SK-N-SH (cell line): ENCODE measurements at regions not wholly inside any gene's neighbourhood (a gene's known extent, or its start where the extent isn't known, plus 50 kb on each side); places are given as distances from the start of the nearest gene placed in this dataset.

Experiments
- CTCF ChIA-PET: fragments of 300-600, 350-600 bp; formaldehyde crosslinking; extraction: SDS; loops from one replicate; lab custom pipeline; 2021; lab: Yijun Ruan, JAX
- POLR2A ChIA-PET: fragments of 350-600 bp; sonication (Branson Sonifier 250); formaldehyde crosslinking; extraction: SDS; loops from one replicate; lab custom pipeline; 2020; ENCODE audit warnings: antibody characterized with exemption, inconsistent platforms; lab: Yijun Ruan, JAX
- DNase-seq: peaks from one replicate; pipeline ENCODE4 v3.0.0; 2012
- H2AFZ ChIP-seq: fragments of 200-600 bp; sonication (generic); 2 replicates; pipeline ENCODE4 v1.8.1; 2016; ENCODE audit warnings: antibody characterized with exemption, mild to moderate bottlenecking, low read depth
- H3F3A ChIP-seq: fragments of 200-600 bp; sonication (generic); replicated peaks from 2 replicates; pipeline ENCODE3; 2016; ENCODE audit warnings: antibody characterized with exemption, mild to moderate bottlenecking; ENCODE audit not compliant: insufficient read depth
- H3K27ac ChIP-seq, 2 experiments: fragments of 200-500 bp in 1 of 2; fragments of 200-600 bp in 1 of 2; sonication (Bioruptor generic) in 1 of 2; sonication (generic), shearing (Covaris generic) in 1 of 2; 2 replicates each; pipeline versions ENCODE4 v1.5.1 to v1.6.1; 2014 to 2016; ENCODE audit warnings: low read depth in 2 of 2, inconsistent platforms in 1 of 2, low read length in 1 of 2, mild to moderate bottlenecking in 1 of 2, mixed read lengths in 1 of 2
- H3K27me3 ChIP-seq: fragments of 200-600 bp; sonication (generic), shearing (Covaris generic); 2 replicates; pipeline ENCODE4 v1.6.1; 2016; ENCODE audit warnings: mixed run types; ENCODE audit not compliant: insufficient read depth
- H3K36me3 ChIP-seq, 2 experiments: fragments of 200-500 bp in 1 of 2; fragments of 200-600 bp in 1 of 2; sonication (Bioruptor generic) in 1 of 2; sonication (generic) in 1 of 2; replicated peaks in 1 of 2; 2 replicates each; pipeline versions ENCODE3 to v1.5.1; 2014 to 2016; ENCODE audit warnings: low read length in 1 of 2, mild to moderate bottlenecking in 1 of 2; ENCODE audit not compliant: insufficient read depth in 2 of 2, control insufficient read depth in 1 of 2
- H3K4me1 ChIP-seq, 2 experiments: fragments of 200-500 bp in 1 of 2; fragments of 200-600 bp in 1 of 2; sonication (Bioruptor generic) in 1 of 2; sonication (generic), shearing (Covaris generic) in 1 of 2; 2 replicates each; pipeline versions ENCODE4 v1.5.1 to v1.6.1; 2014 to 2016; ENCODE audit warnings: low read depth in 1 of 2, low read length in 1 of 2, mixed run types in 1 of 2; ENCODE audit not compliant: insufficient read depth in 2 of 2, control insufficient read depth in 1 of 2
- H3K4me2 ChIP-seq: fragments of 200-600 bp; sonication (generic), shearing (Covaris generic); 2 replicates; pipeline ENCODE4 v1.6.1; 2017; ENCODE audit warnings: mixed run types
- H3K4me3 ChIP-seq, 2 experiments: fragments of 200-500 bp in 1 of 2; fragments of 200-600 bp in 1 of 2; sonication (Bioruptor generic) in 1 of 2; sonication (generic), shearing (Covaris generic) in 1 of 2; 2 replicates each; pipeline versions ENCODE4 v1.5.1 to v1.8.1; 2014 to 2016; ENCODE audit warnings: low read depth in 2 of 2, inconsistent platforms in 1 of 2, low read length in 1 of 2, mild to moderate bottlenecking in 1 of 2, mixed read lengths in 1 of 2, moderate library complexity in 1 of 2
- H3K79me2 ChIP-seq: fragments of 200-600 bp; sonication (generic); 2 replicates; pipeline ENCODE4 v1.8.1; 2017; ENCODE audit warnings: mild to moderate bottlenecking; ENCODE audit not compliant: insufficient read depth
- H3K9ac ChIP-seq: fragments of 200-600 bp; sonication (generic); 2 replicates; pipeline ENCODE4 v1.6.1; 2017; ENCODE audit warnings: mixed run types
- H3K9me2 ChIP-seq: fragments of 200-600 bp; sonication (generic); 2 replicates; pipeline ENCODE4 v1.6.1; 2017; ENCODE audit warnings: mixed run types
- H3K9me3 ChIP-seq: fragments of 200-600 bp; sonication (generic); 2 replicates; pipeline ENCODE4 v1.6.1; 2017; ENCODE audit warnings: mixed run types, mild to moderate bottlenecking, moderate library complexity
- H4K20me1 ChIP-seq: fragments of 200-600 bp; sonication (generic); 2 replicates; pipeline ENCODE4 v1.6.1; 2017; ENCODE audit warnings: mild to moderate bottlenecking, mixed run types; ENCODE audit not compliant: insufficient read depth
- CTCF ChIP-seq: fragments of 200-600 bp; sonication (generic); IDR thresholded peaks from 2 replicates; pipeline ENCODE4 v1.6.1; 2017; ENCODE audit warnings: antibody characterized with exemption, mild to moderate bottlenecking, moderate library complexity
- ELF1 ChIP-seq: IDR thresholded peaks from 2 replicates; pipeline ENCODE4 v1.4.0; 2012
- FOXM1 ChIP-seq: IDR thresholded peaks from 2 replicates; pipeline ENCODE4 v1.4.0; 2012; ENCODE audit warnings: low read depth, mild to moderate bottlenecking
- GATA2 ChIP-seq: sonication (generic); formaldehyde crosslinking; IDR thresholded peaks from 2 replicates; pipeline ENCODE4 v1.5.0; 2020; ENCODE audit warnings: mild to moderate bottlenecking, missing genetic modification reagents
- MEF2A ChIP-seq: IDR thresholded peaks from 2 replicates; pipeline ENCODE4 v1.4.0; 2012; ENCODE audit warnings: low read depth, borderline replicate concordance
- RAD21 ChIP-seq: IDR thresholded peaks from 2 replicates; pipeline ENCODE4 v1.6.1; 2012; ENCODE audit warnings: mild to moderate bottlenecking, low read length
- RCOR1 ChIP-seq: fragments of 150-350 bp; IDR thresholded peaks from 2 replicates; pipeline ENCODE4 v1.6.1; 2017; ENCODE audit warnings: antibody characterized with exemption, low read length
- SIN3A ChIP-seq: IDR thresholded peaks from 2 replicates; pipeline ENCODE4 v1.6.1; 2012; ENCODE audit warnings: low read depth, mild to moderate bottlenecking, low read length, moderate library complexity, borderline replicate concordance
- SMC3 ChIP-seq: IDR thresholded peaks from 2 replicates; pipeline ENCODE4 v1.6.1; 2012; ENCODE audit warnings: low read depth, low read length, improper control_type of control experiment
- WGBS: methylation state at CpG from one replicate; pipeline ENCODE4 v1.1.6; 2017; ENCODE audit warnings: low lambda C conversion rate; 5-methylcytosine and 5-hydroxymethylcytosine counted together
- TF ChIP-seq, protein P1 (sequence below): fragments of 150-350 bp; IDR thresholded peaks from 2 replicates; pipeline ENCODE4 v1.6.1; 2017; ENCODE audit warnings: antibody characterized with exemption, low read length, low read depth, borderline replicate concordance
- TF ChIP-seq, protein P2 (sequence below): IDR thresholded peaks from 2 replicates; pipeline ENCODE4 v1.4.0; 2012; ENCODE audit warnings: low read depth, borderline replicate concordance
- TF ChIP-seq, protein P3 (sequence below): IDR thresholded peaks from 2 replicates; pipeline ENCODE4; 2012

DNA sequence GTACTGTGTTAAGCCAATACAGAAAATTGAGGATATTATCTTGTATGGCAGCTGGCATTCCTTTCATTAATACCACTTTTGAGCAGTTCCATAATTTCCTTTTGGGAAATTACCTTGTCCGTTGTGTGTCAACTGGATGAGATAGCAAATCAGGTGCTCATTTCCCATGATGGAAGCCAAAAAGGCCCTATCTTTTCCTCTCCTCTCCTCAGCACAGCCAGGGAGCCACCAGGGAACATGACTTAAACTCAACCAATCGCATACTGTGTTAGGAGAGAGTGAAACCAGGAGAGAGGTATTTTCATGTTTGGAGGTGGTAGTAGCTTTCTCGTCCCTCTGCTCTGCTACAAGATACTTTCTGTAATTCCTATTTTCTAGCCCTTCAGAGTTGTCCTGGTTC, 96.1 kb upstream of the TOX3 start (continued):
- TF ChIP-seq CTCF: no peak

DNA sequence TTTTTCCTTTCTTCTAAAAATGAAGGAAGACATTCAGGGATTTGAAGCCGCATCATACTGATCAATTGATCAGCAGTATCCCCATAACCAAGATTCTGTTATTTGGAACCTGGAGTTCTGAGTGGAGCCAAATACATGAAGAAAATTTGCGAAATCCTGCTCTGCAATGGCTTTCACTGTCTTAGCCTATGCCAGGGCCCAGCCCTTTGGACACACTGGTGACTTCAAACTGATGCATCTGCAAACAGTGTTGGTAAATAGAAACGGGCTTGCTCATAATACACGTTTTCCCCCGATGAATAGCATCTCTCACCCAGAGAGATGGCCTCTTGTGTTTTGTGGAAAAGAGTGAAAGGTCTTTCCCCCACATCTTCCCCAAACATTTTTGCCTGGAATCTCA, 87.6 kb upstream of the TOX3 start:
- TF ChIP-seq, protein P1, sequence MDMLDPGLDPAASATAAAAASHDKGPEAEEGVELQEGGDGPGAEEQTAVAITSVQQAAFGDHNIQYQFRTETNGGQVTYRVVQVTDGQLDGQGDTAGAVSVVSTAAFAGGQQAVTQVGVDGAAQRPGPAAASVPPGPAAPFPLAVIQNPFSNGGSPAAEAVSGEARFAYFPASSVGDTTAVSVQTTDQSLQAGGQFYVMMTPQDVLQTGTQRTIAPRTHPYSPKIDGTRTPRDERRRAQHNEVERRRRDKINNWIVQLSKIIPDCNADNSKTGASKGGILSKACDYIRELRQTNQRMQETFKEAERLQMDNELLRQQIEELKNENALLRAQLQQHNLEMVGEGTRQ: no peak
- TF ChIP-seq RAD21 (no peak), MEF2A (no peak), RCOR1 (no peak), SMC3 (no peak), GATA2 (CRISPR knock-in tag) (no peak), ELF1 (no peak), SIN3A (no peak), FOXM1 (no peak)
- TF ChIP-seq, protein P2, sequence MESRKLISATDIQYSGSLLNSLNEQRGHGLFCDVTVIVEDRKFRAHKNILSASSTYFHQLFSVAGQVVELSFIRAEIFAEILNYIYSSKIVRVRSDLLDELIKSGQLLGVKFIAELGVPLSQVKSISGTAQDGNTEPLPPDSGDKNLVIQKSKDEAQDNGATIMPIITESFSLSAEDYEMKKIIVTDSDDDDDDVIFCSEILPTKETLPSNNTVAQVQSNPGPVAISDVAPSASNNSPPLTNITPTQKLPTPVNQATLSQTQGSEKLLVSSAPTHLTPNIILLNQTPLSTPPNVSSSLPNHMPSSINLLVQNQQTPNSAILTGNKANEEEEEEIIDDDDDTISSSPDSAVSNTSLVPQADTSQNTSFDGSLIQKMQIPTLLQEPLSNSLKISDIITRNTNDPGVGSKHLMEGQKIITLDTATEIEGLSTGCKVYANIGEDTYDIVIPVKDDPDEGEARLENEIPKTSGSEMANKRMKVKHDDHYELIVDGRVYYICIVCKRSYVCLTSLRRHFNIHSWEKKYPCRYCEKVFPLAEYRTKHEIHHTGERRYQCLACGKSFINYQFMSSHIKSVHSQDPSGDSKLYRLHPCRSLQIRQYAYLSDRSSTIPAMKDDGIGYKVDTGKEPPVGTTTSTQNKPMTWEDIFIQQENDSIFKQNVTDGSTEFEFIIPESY: no peak
- TF ChIP-seq, protein P3, sequence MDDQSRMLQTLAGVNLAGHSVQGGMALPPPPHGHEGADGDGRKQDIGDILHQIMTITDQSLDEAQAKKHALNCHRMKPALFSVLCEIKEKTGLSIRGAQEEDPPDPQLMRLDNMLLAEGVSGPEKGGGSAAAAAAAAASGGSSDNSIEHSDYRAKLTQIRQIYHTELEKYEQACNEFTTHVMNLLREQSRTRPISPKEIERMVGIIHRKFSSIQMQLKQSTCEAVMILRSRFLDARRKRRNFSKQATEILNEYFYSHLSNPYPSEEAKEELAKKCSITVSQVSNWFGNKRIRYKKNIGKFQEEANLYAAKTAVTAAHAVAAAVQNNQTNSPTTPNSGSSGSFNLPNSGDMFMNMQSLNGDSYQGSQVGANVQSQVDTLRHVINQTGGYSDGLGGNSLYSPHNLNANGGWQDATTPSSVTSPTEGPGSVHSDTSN: no peak
- Histone ChIP-seq H3K27me3 (no peaks in the 10 kb centered on the region), H3K4me2 (no peak overlapping the region), H3K27ac (no peak overlapping the region), H3K79me2 (no peaks in the 10 kb centered on the region), H3K9ac (no peak overlapping the region), H3K4me3 (no peak overlapping the region), H3K4me1 (no peaks in the 10 kb centered on the region), H3F3A (no peaks in the 10 kb centered on the region), H4K20me1 (no peaks in the 10 kb centered on the region), H3K36me3 (no peaks in the 10 kb centered on the region), H3K9me3 (no peaks in the 10 kb centered on the region), H3K9me2 (no peaks in the 10 kb centered on the region), H2AFZ (no peak overlapping the region)
- no peak for DNase-seq
- ChIA-PET POLR2A (no interaction called here), CTCF (no interaction called here)
- WGBS: 29% methylated on average over 5 of the region's 5 CpGs
